ENCODE measurements at regions not wholly inside any gene's neighbourhood (a gene's known extent, or its start where the extent isn't known, plus 50 kb on each side); places are given as distances from the start of the nearest gene placed in this dataset.
A peak's percentile ranks its signal among the peaks of the same experiment; 100 is the strongest.
"Not testable (repeated sequence)": the region's sequence is repeated elsewhere in the genome, so short reads cannot be mapped to it uniquely, and the experiment has no call there.

GRCh38 chr20:4635781-4636180 is 50.5 kb upstream of the PRNP start:
- DNase-seq: no peak

DNA sequence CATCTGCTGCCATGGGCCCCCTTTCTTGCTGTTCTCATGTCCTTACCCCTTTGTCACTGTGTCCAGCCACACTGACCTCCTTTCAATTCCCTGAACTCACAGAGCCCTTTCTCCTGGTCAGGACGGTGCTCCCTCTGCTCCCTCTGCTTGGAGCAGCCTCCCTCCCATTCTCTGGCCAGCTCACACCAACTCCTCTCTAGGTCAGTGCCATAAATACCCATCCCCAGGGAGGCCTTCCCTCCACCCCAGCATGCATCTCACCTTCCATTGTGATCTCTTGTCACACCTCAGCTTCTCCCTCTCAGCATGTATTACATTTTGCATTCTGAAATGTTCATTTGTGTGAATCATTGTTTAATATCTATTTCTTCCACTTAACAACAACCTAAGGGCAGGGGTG is 50.9 kb upstream of the PRNP start:
- DNase-seq: no peak

GRCh38 chr20:4633780-4634179 is 52.5 kb upstream of the PRNP start:
- no peak for DNase-seq

GRCh38 chr20:4633379-4633778 is 52.9 kb upstream of the PRNP start:
- no peak for DNase-seq

DNA sequence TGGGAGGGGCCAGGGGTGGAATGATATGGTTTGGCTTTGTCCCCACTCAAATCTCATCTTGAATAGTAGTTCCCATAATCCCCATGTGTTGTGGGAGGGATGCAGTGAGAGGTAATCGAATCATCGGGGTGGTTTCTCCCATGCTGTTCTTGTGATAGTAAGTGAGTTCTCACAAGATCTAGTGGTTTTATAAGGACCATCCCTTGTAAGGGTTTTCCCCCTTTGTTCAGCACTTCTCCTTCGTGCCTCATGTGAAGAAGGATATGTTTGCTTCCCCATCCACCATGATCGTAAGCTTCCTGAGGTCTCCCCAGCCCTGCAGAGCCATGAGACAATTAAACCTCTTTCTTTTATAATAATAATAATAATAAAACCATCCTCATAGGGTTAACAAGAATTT is 53.4 kb upstream of the PRNP start:
- no peak for DNase-seq

DNA sequence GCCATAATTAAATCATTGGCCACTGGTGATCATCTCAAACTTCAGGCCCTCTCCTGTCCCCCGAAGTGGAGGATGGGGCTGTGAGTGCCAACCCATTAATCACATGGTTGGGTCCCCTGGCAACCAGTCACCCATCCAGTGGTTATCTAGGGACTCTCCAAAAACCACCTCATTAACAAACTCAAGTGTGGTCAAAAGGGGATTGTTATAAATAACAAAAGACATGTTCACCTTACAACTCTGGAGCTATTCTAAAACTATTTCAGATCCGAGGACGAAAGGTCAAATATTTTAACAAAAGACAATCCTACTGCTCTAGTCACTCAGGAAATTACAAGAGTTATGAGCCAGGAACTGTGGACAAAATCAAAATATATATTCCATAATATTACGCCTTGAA is 60.0 kb upstream of the PRNP start:
- no peak for DNase-seq

GRCh38 chr20:4625687-4626086 is 60.6 kb upstream of the PRNP start:
- no peak for DNase-seq

DNA sequence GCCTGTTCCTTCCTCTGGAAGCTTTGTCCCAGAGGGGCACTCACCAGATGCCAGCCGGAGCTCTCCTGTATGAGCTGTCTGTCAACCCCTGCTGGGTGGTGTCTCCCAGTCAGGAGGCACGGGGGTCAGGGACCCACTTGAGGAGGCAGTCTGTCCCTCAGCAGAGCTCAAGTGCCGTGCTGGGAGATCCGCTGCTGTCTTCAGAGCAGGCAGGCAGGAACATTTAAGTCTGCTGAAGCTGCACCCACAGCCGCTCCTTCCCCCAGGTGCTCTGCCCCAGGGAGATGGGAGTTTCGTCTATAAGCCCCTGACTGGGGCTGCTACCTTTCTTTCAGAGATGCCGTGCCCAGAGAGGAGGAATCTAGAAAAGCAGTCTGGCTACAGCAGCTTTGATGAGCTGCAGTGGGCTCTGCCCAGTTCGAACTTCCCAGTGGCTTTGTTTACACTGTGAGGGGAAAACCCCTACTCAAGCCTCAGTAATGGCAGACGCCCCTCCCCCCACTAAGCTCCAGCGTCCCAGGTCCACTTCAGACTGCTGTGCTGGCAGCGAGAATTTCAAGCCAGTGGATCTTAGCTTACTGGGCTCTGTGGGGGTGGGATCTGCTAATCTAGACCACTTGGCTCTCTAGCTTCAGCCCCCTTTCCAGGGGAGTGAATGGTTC is 61.5 kb upstream of the PRNP start:
- not testable (repeated sequence) for DNase-seq

DNA sequence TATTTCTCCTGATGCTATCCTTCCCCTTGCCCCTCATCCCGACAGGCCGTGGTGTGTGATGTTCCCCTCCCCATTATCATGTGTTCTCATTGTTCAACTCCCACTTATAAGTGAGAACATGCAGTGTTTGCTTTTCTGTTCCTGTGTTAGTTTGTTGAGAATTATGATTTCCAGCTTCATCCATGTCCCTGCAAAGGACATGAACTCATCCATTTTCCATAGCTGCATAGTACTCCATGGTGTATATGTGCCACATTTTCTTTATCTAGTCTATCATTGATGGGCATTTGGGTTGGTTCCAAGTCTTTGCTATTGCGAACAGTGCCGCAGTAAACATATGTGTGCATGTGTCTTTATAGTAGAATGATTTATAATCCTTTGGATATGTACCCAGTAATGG is 67.1 kb upstream of the PRNP start:
- DNase-seq: not testable (repeated sequence)

- no peak for DNase-seq
Measured at GRCh38 chr20:4617484-4617883, 68.8 kb upstream of the PRNP start.

GRCh38 chr20:4617019-4617418 is 69.2 kb upstream of the PRNP start:
- no peak for DNase-seq

- DNase-seq: peak; percentile 33
Measured at GRCh38 chr20:4613718-4614620, 72.3 kb upstream of the PRNP start.

DNA sequence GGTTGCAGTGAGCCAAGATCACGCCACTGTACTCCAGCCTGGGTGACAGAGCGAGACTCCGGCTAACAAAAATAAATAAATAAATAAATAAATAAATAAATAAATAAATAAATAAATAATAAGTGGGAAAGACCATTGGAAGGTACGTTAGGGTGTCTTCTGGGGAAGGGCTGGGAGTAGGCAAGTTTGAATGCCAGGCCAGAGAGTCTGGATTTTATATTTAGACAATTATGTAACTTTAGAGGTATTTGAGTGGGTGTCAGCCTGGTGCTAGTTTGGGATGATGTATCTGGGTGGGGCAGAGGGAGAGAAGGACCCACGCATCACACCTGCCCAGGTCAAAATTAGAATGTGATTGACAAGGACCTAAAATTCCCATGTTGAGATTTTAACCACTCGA is 73.1 kb upstream of the PRNP start:
- no peak for DNase-seq

DNA sequence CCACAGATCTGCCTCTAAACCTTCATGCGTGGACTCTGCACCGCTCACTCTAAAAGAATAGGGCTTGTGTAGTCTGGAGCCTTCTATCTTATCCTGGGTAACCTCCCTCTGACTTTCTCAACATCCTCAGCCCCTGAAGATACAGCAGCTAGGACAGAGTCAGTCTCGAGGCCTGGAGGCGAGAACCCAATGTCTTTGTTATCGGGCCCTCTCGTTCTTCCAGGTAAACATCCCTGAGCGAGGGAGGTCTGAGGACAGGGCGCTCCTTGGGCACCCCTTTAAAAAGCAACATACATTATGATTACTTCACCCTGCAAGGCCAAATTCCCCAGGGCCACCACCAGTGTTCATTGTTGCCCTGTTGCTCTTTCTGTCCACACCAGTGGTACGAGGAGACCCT is 75.4 kb upstream of the PRNP start:
- no peak for DNase-seq

- DNase-seq: no peak
Measured at GRCh38 chr20:4609511-4609910, 76.7 kb upstream of the PRNP start.

- DNase-seq: no peak
Measured at GRCh38 chr20:4608861-4609260, 77.4 kb upstream of the PRNP start.

- DNase-seq: peak; percentile 86
Measured at GRCh38 chr20:4607287-4607713, 79.0 kb upstream of the PRNP start.

DNA sequence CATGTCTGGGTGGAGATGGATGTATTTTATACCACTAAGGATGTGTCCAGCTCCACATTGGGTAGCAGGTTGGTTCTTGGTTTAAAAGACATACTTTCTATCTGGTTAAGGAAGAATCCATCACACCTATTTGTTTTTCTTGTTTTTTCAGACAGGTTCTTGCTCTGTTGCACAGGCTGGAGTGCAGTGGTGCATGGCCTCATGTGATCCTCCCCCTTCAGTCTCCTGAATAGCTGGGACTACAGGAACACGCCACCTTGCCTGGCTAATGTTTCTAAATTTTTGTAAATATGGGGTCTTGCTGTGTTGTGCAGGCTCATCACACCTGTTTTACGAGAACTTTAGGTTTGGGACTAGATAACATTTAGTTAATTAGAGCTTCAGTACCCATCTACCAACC is 80.2 kb upstream of the PRNP start:
- no peak for DNase-seq

GRCh38 chr20:4605166-4605565 is 81.1 kb upstream of the PRNP start:
- DNase-seq: no peak

- no peak for DNase-seq
Measured at GRCh38 chr20:4604580-4604979, 81.7 kb upstream of the PRNP start.

- DNase-seq: no peak
Measured at GRCh38 chr20:4603724-4604123, 82.5 kb upstream of the PRNP start.

GRCh38 chr20:4602297-4602631 is 84.0 kb upstream of the PRNP start:
- no peak for DNase-seq

- no peak for DNase-seq
Measured at GRCh38 chr20:4601630-4602296, 84.5 kb upstream of the PRNP start.

All from NCI-H510A treated with DMSO at 0.1 percent for 48 hours (cell line).